NCI-H1417 treated with DMSO at 0.1 percent for 48 hours (cell line): ENCODE measurements at regions not wholly inside any gene's neighbourhood (a gene's known extent, or its start where the extent isn't known, plus 50 kb on each side); places are given as distances from the start of the nearest gene placed in this dataset.
A peak's percentile ranks its signal among the peaks of the same experiment; 100 is the strongest.
"Not testable (repeated sequence)": the region's sequence is repeated elsewhere in the genome, so short reads cannot be mapped to it uniquely, and the experiment has no call there.

Experiments used
- DNase-seq: peaks from one replicate; lab custom pipeline; 2025; lab: John Stamatoyannopoulos, UW

GRCh38 chr20:4635781-4636180, 50.5 kb upstream of the PRNP start:
- no peak for DNase-seq

GRCh38 chr20:4635342-4635741, 50.9 kb upstream of the PRNP start:
- DNase-seq, result no peak

GRCh38 chr20:4633780-4634179, 52.5 kb upstream of the PRNP start:
- DNase-seq, result no peak

GRCh38 chr20:4633379-4633778, 52.9 kb upstream of the PRNP start:
- no peak for DNase-seq

- no peak for DNase-seq
Observed at GRCh38 chr20:4632876-4633275, 53.4 kb upstream of the PRNP start.

GRCh38 chr20:4626228-4626627, 60.0 kb upstream of the PRNP start:
- DNase-seq, result no peak

- no peak for DNase-seq
Observed at GRCh38 chr20:4625687-4626086, 60.6 kb upstream of the PRNP start.

- DNase-seq, result not testable (repeated sequence)
Observed at GRCh38 chr20:4624675-4625336, 61.5 kb upstream of the PRNP start.

- not testable (repeated sequence) for DNase-seq
Observed at GRCh38 chr20:4619144-4619543, 67.1 kb upstream of the PRNP start.

GRCh38 chr20:4617484-4617883, 68.8 kb upstream of the PRNP start:
- no peak for DNase-seq

GRCh38 chr20:4617019-4617418, 69.2 kb upstream of the PRNP start:
- DNase-seq, result no peak

- DNase-seq, result peak; percentile 67
Observed at GRCh38 chr20:4613718-4614620, 72.3 kb upstream of the PRNP start.

- DNase-seq, result no peak
Observed at GRCh38 chr20:4613184-4613583, 73.1 kb upstream of the PRNP start.

- no peak for DNase-seq
Observed at GRCh38 chr20:4610871-4611270, 75.4 kb upstream of the PRNP start.

GRCh38 chr20:4609511-4609910, 76.7 kb upstream of the PRNP start:
- no peak for DNase-seq

GRCh38 chr20:4608861-4609260, 77.4 kb upstream of the PRNP start:
- DNase-seq, result no peak

GRCh38 chr20:4607287-4607713, 79.0 kb upstream of the PRNP start:
- DNase-seq, result peak; percentile 44

GRCh38 chr20:4606051-4606450, 80.2 kb upstream of the PRNP start:
- no peak for DNase-seq

- no peak for DNase-seq
Observed at GRCh38 chr20:4605166-4605565, 81.1 kb upstream of the PRNP start.

GRCh38 chr20:4604580-4604979, 81.7 kb upstream of the PRNP start:
- DNase-seq, result no peak

GRCh38 chr20:4603724-4604123, 82.5 kb upstream of the PRNP start:
- no peak for DNase-seq

GRCh38 chr20:4602297-4602631, 84.0 kb upstream of the PRNP start:
- DNase-seq, result no peak

- no peak for DNase-seq
Observed at GRCh38 chr20:4601630-4602296, 84.5 kb upstream of the PRNP start.
